ENCODE measurements at regions not wholly inside any gene's neighbourhood (a gene's known extent, or its start where the extent isn't known, plus 50 kb on each side); places are given as distances from the start of the nearest gene placed in this dataset.
"Not testable (repeated sequence)": the region's sequence is repeated elsewhere in the genome, so short reads cannot be mapped to it uniquely, and the experiment has no call there.

GRCh38 chr7:145839814-145840213, 276.8 kb upstream of the CNTNAP2 start:
- TF ChIP-seq EZH2phosphoT487 (IDR thresholded peaks at IDR 0.05; ENCODE audit: low read depth), result no peak
- no peak for TF ChIP-seq CTCF (IDR thresholded peaks at IDR 0.05; ENCODE audit: low read depth, low read length)
- Histone ChIP-seq H3K4me2 (ENCODE audit: low read length) (no peak overlapping the region), H3K9ac (ENCODE audit: low read length) (no peak overlapping the region), H2AFZ (ENCODE audit: low read depth, low read length) (no peak overlapping the region), H3K4me1 (ENCODE audit: low read length) (no peaks in the 10 kb centered on the region), H3K9me3 (ENCODE audit: insufficient read depth, low read length) (no peaks in the 10 kb centered on the region), H3K4me3 (ENCODE audit: low read length) (no peak overlapping the region), H3K79me2 (ENCODE audit: low read length) (no peaks in the 10 kb centered on the region), H3K36me3 (replicated peaks; ENCODE audit: low read depth, low read length) (no peaks in the 10 kb centered on the region), H3K27ac (ENCODE audit: low read length) (no peak overlapping the region), H3K27me3 (ENCODE audit: low read depth, low read length) (no peaks in the 10 kb centered on the region), H4K20me1 (ENCODE audit: insufficient read depth, low read length) (no peaks in the 10 kb centered on the region)

GRCh38 chr7:145831616-145832206, 284.9 kb upstream of the CNTNAP2 start:
- H3K9me3 ChIP-seq (ENCODE audit: insufficient read depth, low read length), result no peaks in the 10 kb centered on the region
- no peak overlapping the region for H2AFZ ChIP-seq (ENCODE audit: low read depth, low read length)
- no peak for TF ChIP-seq EZH2phosphoT487 (IDR thresholded peaks at IDR 0.05; ENCODE audit: low read depth)
- no peak for TF ChIP-seq CTCF (IDR thresholded peaks at IDR 0.05; ENCODE audit: low read depth, low read length)
- H3K4me2 ChIP-seq (ENCODE audit: low read length), result no peak overlapping the region
- H3K4me3 ChIP-seq (ENCODE audit: low read length), result no peak overlapping the region
- no peak overlapping the region for H3K9ac ChIP-seq (ENCODE audit: low read length)
- no peaks in the 10 kb centered on the region for H3K27me3 ChIP-seq (ENCODE audit: low read depth, low read length)
- no peaks in the 10 kb centered on the region for H3K4me1 ChIP-seq (ENCODE audit: low read length)
- no peak overlapping the region for H3K27ac ChIP-seq (ENCODE audit: low read length)
- no peaks in the 10 kb centered on the region for H3K36me3 ChIP-seq (replicated peaks; ENCODE audit: low read depth, low read length)
- H4K20me1 ChIP-seq (ENCODE audit: insufficient read depth, low read length), result no peaks in the 10 kb centered on the region
- H3K79me2 ChIP-seq (ENCODE audit: low read length), result no peaks in the 10 kb centered on the region

- no peak overlapping the region for H3K4me2 ChIP-seq (ENCODE audit: low read length)
- no peaks in the 10 kb centered on the region for H4K20me1 ChIP-seq (ENCODE audit: insufficient read depth, low read length)
- H3K27me3 ChIP-seq (ENCODE audit: low read depth, low read length), result no peaks in the 10 kb centered on the region
- TF ChIP-seq EZH2phosphoT487 (IDR thresholded peaks at IDR 0.05; ENCODE audit: low read depth) (no peak), CTCF (IDR thresholded peaks at IDR 0.05; ENCODE audit: low read depth, low read length) (0 out of 2 replicates have a peak, but pooled peaks have one; percentile 7)
- no peak overlapping the region for H2AFZ ChIP-seq (ENCODE audit: low read depth, low read length)
- H3K79me2 ChIP-seq (ENCODE audit: low read length), result no peaks in the 10 kb centered on the region
- H3K27ac ChIP-seq (ENCODE audit: low read length), result no peak overlapping the region
- no peaks in the 10 kb centered on the region for H3K36me3 ChIP-seq (replicated peaks; ENCODE audit: low read depth, low read length)
- no peak overlapping the region for H3K4me3 ChIP-seq (ENCODE audit: low read length)
- peaks cover 7% of the 10 kb centered on the region; the same call in 1 of the 2 replicates for H3K4me1 ChIP-seq (ENCODE audit: low read length)
- H3K9me3 ChIP-seq (ENCODE audit: insufficient read depth, low read length), result no peaks in the 10 kb centered on the region
- H3K9ac ChIP-seq (ENCODE audit: low read length), result no peak overlapping the region
Measured at GRCh38 chr7:145817687-145818086, 298.9 kb upstream of the CNTNAP2 start.

DNA sequence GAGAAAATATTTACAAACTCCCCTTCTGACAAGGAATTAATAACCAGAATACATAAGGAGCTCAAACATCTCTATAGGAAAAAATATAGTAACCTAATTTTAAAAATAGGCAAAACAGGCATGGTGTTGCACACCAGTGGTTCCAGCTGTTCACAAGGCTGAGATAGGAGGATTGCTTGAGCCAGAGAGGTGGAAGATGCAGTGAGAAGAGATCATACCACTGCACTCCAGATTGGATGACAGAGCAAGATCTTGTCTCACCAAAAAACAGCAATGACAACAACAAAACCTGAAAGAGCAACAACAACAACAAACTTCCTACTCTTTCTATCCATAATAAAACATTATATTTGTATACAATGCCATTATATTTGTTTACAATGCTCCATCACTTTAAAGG, 304.4 kb upstream of the CNTNAP2 start:
- no peak overlapping the region for H3K27ac ChIP-seq (ENCODE audit: low read length)
- H3K79me2 ChIP-seq (ENCODE audit: low read length), result no peaks in the 10 kb centered on the region
- H3K9me3 ChIP-seq (ENCODE audit: insufficient read depth, low read length), result no peaks in the 10 kb centered on the region
- H2AFZ ChIP-seq (ENCODE audit: low read depth, low read length), result no peak overlapping the region
- no peaks in the 10 kb centered on the region for H3K27me3 ChIP-seq (ENCODE audit: low read depth, low read length)
- no peak overlapping the region for H3K9ac ChIP-seq (ENCODE audit: low read length)
- no peaks in the 10 kb centered on the region for H4K20me1 ChIP-seq (ENCODE audit: insufficient read depth, low read length)
- H3K4me3 ChIP-seq (ENCODE audit: low read length), result no peak overlapping the region
- no peak for TF ChIP-seq CTCF (IDR thresholded peaks at IDR 0.05; ENCODE audit: low read depth, low read length)
- TF ChIP-seq EZH2phosphoT487 (IDR thresholded peaks at IDR 0.05; ENCODE audit: low read depth), result no peak
- H3K4me1 ChIP-seq (ENCODE audit: low read length), result peaks cover 9% of the 10 kb centered on the region; the same call in 1 of the 2 replicates
- no peak overlapping the region for H3K4me2 ChIP-seq (ENCODE audit: low read length)
- no peaks in the 10 kb centered on the region for H3K36me3 ChIP-seq (replicated peaks; ENCODE audit: low read depth, low read length)

- H3K27me3 ChIP-seq (ENCODE audit: low read depth, low read length); H3K4me3 ChIP-seq (ENCODE audit: low read length); H4K20me1 ChIP-seq (ENCODE audit: insufficient read depth, low read length); H3K27ac ChIP-seq (ENCODE audit: low read length); H3K4me2 ChIP-seq (ENCODE audit: low read length); H2AFZ ChIP-seq (ENCODE audit: low read depth, low read length); H3K4me1 ChIP-seq (ENCODE audit: low read length); H3K79me2 ChIP-seq (ENCODE audit: low read length); H3K9me3 ChIP-seq (ENCODE audit: insufficient read depth, low read length); H3K36me3 ChIP-seq (replicated peaks; ENCODE audit: low read depth, low read length); H3K9ac ChIP-seq (ENCODE audit: low read length): not testable (repeated sequence)
Measured at GRCh38 chr7:145805496-145805895, 311.1 kb upstream of the CNTNAP2 start.
